GM12878 (cell line): ENCODE measurements at regions not wholly inside any gene's neighbourhood (a gene's known extent, or its start where the extent isn't known, plus 50 kb on each side); places are given as distances from the start of the nearest gene placed in this dataset.

ENCODE experiments used
- ATAC-seq: fragments of 200-7000 bp; cut with Tn5 transposase; 3 replicates; pipeline ENCODE4 v1.9.1; 2020; ENCODE audit warnings: mild to moderate bottlenecking, moderate library complexity
- BruUV-seq: library from RNA; stranded (reverse); fragments of 400-500 nt; replicated peaks from 2 replicates; lab custom pipeline; 2021; lab: Mats Ljungman, UMichigan
- CTCF ChIA-PET: fragments of 300-600 bp; sonication (Branson Sonifier 250); formaldehyde crosslinking; extraction: SDS; loops from one replicate; lab custom pipeline; 2021; ENCODE audit warnings: inconsistent platforms; lab: Yijun Ruan, JAX
- POLR2A ChIA-PET: fragments of 350-600 bp; formaldehyde crosslinking; extraction: SDS; loops from one replicate; lab custom pipeline; 2021; ENCODE audit warnings: inconsistent platforms; lab: Charles Lee
- RAD21 ChIA-PET: fragments of 300-600 bp; sonication (Branson Sonifier 250); formaldehyde crosslinking; loops from one replicate; lab custom pipeline; 2023; ENCODE audit warnings: antibody characterized with exemption; ENCODE audit not compliant: unreplicated experiment; lab: Charles Lee
- SMC1A ChIA-PET: fragments of 300-600 bp; sonication (Branson Sonifier 250); formaldehyde crosslinking; loops from one replicate; lab custom pipeline; 2023; ENCODE audit not compliant: unreplicated experiment, uncharacterized antibody; lab: Charles Lee
- DNase-seq: peaks from one replicate; pipeline ENCODE4 v3.0.0-alpha.2; 2011; ENCODE audit warnings: low read depth, low spot score
- FAIRE-seq: peaks from 3 replicates; lab custom pipeline; 2011; peaks lifted over from hg19 to GRCh38; lab: Jason Lieb, UNC
- H2AFZ ChIP-seq: 2 replicates; pipeline ENCODE4 v1.6.0; 2011; ENCODE audit warnings: low read depth, low read length, control low read depth; ENCODE audit not compliant: control insufficient read depth
- H3K27ac ChIP-seq: 2 replicates; pipeline ENCODE4 v1.5.1; 2011; ENCODE audit warnings: control low read depth; ENCODE audit not compliant: control insufficient read depth, insufficient read depth
- H3K27me3 ChIP-seq, 2 experiments: replicated peaks in 1 of 2; 2 replicates each; pipeline versions ENCODE4 v1.6.0 to v1.6.1; 2011; ENCODE audit warnings: low read length in 1 of 2; ENCODE audit not compliant: control insufficient read depth in 2 of 2, insufficient read depth in 2 of 2
- H3K36me3 ChIP-seq, 2 experiments: 2 replicates each; pipeline ENCODE4 v1.5.1; 2011; ENCODE audit warnings: low read length in 1 of 2; ENCODE audit not compliant: control insufficient read depth in 2 of 2, insufficient read depth in 2 of 2
- H3K4me1 ChIP-seq: 2 replicates; pipeline ENCODE4 v1.6.1; 2011; ENCODE audit warnings: mild to moderate bottlenecking, low read length, moderate library complexity, mixed read lengths; ENCODE audit not compliant: control insufficient read depth, insufficient read depth
- H3K4me2 ChIP-seq: 2 replicates; pipeline ENCODE4 v1.6.0; 2011; ENCODE audit warnings: control low read depth; ENCODE audit not compliant: control insufficient read depth, insufficient read depth
- H3K4me3 ChIP-seq: fragments of 200-600 bp; sonication (generic); 2 replicates; pipeline ENCODE4 v1.5.1; 2016
- H3K79me2 ChIP-seq: 2 replicates; pipeline ENCODE4 v1.6.0; 2011; ENCODE audit warnings: low read length; ENCODE audit not compliant: control insufficient read depth, insufficient read depth
- H3K9ac ChIP-seq: 2 replicates; pipeline ENCODE4 v1.8.0; 2011; ENCODE audit warnings: low read length, control low read depth, mixed read lengths; ENCODE audit not compliant: control insufficient read depth, insufficient read depth
- H3K9me3 ChIP-seq: replicated peaks from 3 replicates; pipeline ENCODE4 v1.5.1; 2011; ENCODE audit warnings: mild to moderate bottlenecking, low read length; ENCODE audit not compliant: control insufficient read depth, insufficient read depth
- H4K20me1 ChIP-seq: 2 replicates; pipeline ENCODE4 v1.6.0; 2011; ENCODE audit not compliant: control insufficient read depth, insufficient read depth
- BRCA1 ChIP-seq: IDR thresholded peaks from 2 replicates; pipeline ENCODE4 v1.6.1; 2011; ENCODE audit warnings: low read depth, low read length, improper control_type of control experiment
- CBX5 ChIP-seq: sonication (generic); IDR thresholded peaks from 2 replicates; pipeline ENCODE4 v1.6.1; 2016; ENCODE audit warnings: low read depth, moderate library complexity, mild to moderate bottlenecking, inconsistent platforms
- CTCF ChIP-seq, 3 experiments: IDR thresholded peaks in 2 of 3; conservative IDR thresholded peaks in 1 of 3; 2 replicates each; pipeline ENCODE4 v1.5.1; 2011; ENCODE audit warnings: low read depth in 3 of 3, low read length in 3 of 3, mild to moderate bottlenecking in 3 of 3, control low read depth in 2 of 3, moderate library complexity in 2 of 3, inconsistent platforms in 1 of 3, mixed read lengths in 1 of 3; ENCODE audit not compliant: control insufficient read depth in 2 of 3, insufficient read depth in 1 of 3; ENCODE audit errors: extremely low read depth in 1 of 3
- JUND ChIP-seq: IDR thresholded peaks from 2 replicates; pipeline ENCODE4 v1.6.1; 2012; ENCODE audit warnings: low read depth, mild to moderate bottlenecking, low read length, improper control_type of control experiment, moderate library complexity
- NFXL1 ChIP-seq: fragments of 450-650 bp; IDR thresholded peaks from 2 replicates; pipeline ENCODE4 v1.6.1; 2017; ENCODE audit warnings: antibody characterized with exemption, mild to moderate bottlenecking, borderline replicate concordance
- NR2C1 ChIP-seq: fragments of 450-650 bp; IDR thresholded peaks from 2 replicates; pipeline ENCODE4 v1.6.1; 2017; ENCODE audit warnings: antibody characterized with exemption, mild to moderate bottlenecking, moderate library complexity
- PAX5 ChIP-seq: IDR thresholded peaks from 2 replicates; pipeline ENCODE4 v1.6.1; 2011; ENCODE audit warnings: low read depth, low read length, borderline replicate concordance
- PAX8 ChIP-seq: fragments of 450-650 bp; IDR thresholded peaks from 2 replicates; pipeline ENCODE4 v1.6.1; 2017; ENCODE audit warnings: mild to moderate bottlenecking, moderate library complexity
- POLR2AphosphoS2 ChIP-seq: IDR thresholded peaks from 2 replicates; pipeline ENCODE4 v1.6.1; 2011; ENCODE audit warnings: low read depth, mild to moderate bottlenecking, low read length, improper control_type of control experiment, moderate library complexity
- STAT3 ChIP-seq: IDR thresholded peaks from 2 replicates; pipeline ENCODE4 v1.6.1; 2011; ENCODE audit warnings: low read depth, low read length, improper control_type of control experiment
- USF2 ChIP-seq: IDR thresholded peaks from 2 replicates; pipeline ENCODE4 v1.6.1; 2011; ENCODE audit warnings: low read depth, low read length, improper control_type of control experiment, borderline replicate concordance
- WGBS: methylation state at CpG from one replicate; pipeline ENCODE4 v1.1.6; 2016; ENCODE audit warnings: low lambda C conversion rate; ENCODE audit not compliant: insufficient replicate concordance, insufficient coverage; ENCODE audit errors: missing lambda C conversion rate; 5-methylcytosine and 5-hydroxymethylcytosine counted together
- in situ Hi-C: fragments of 300-500 bp; cut with MboI; formaldehyde crosslinking; loops from 9 replicates; pipeline ENCODE4 v1.14.3; 2018; ENCODE audit warnings: mixed read lengths
- intact Hi-C: fragments of 100-400 bp; cut with micrococcal nuclease; formaldehyde crosslinking; loops from one replicate; pipeline ENCODE4 v1.14.2; 2022; ENCODE audit not compliant: unreplicated experiment
- TF ChIP-seq, protein P1 (sequence below): IDR thresholded peaks from 2 replicates; pipeline ENCODE4 v1.6.1; 2012; ENCODE audit warnings: improper control_type of control experiment, low read depth, low read length; ENCODE audit not compliant: insufficient replicate concordance
- TF ChIP-seq, protein P2 (sequence below): fragments of 450-650 bp; conservative IDR thresholded peaks from 2 replicates; pipeline ENCODE4 v1.6.1; 2017; ENCODE audit warnings: mild to moderate bottlenecking, moderate library complexity
- TF ChIP-seq, protein P3 (sequence below): IDR thresholded peaks from 2 replicates; pipeline ENCODE4 v1.6.1; 2011; ENCODE audit warnings: borderline replicate concordance, low read depth, mild to moderate bottlenecking, moderate library complexity, mixed read lengths, low read length; ENCODE audit not compliant: insufficient read depth; ENCODE audit errors: extremely low read length

DNA sequence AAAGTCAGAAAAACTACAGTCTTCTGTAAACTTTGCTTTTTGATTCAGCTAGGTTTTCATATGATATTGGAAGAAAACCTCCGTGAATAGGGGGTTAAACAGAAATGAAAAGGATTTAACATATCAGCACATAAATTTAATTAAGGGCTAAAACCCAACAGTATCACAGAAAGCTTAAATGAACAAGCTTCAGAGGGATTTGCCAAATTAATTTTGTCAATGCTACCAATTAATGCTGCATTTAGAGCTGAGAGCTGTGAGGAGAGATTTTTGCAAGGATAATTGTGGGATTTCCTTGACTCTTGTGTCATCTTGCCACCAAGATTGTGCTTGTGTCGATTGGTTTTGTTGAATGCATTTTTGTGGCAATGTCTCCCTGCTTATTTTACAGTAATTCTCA, 379.9 kb downstream of the CD109 start:
- Histone ChIP-seq H3K4me2 (no peak overlapping the region), H2AFZ (no peak overlapping the region), H3K9ac (no peak overlapping the region), H3K79me2 (no peaks in the 10 kb centered on the region), H4K20me1 (no peaks in the 10 kb centered on the region), H3K4me1 (no peaks in the 10 kb centered on the region), H3K27me3 (no peaks in the 10 kb centered on the region; a peak in 1 of 4 replicates), H3K27ac (no peak overlapping the region), H3K4me3 (no peak overlapping the region), H3K36me3 (no peaks in the 10 kb centered on the region), H3K9me3 (no peaks in the 10 kb centered on the region)
- CTCF ChIA-PET: interaction anchor here (1.0 kb wide), 1 partner anchor 11 kb away, joined by 3 read pairs; no protein-coding TSS in a partner anchor
- RAD21 ChIA-PET: no interaction called here
- DNase-seq (no peak), ATAC-seq (no peak), FAIRE-seq (no peak)
- SMC1A ChIA-PET: no interaction called here
- 0% methylated on average over 2 of the region's 2 CpGs for WGBS
- POLR2A ChIA-PET: no interaction called here
- intact Hi-C loops (no loop called here), in situ Hi-C loops (no loop called here)
- no TSS peak for BruUV-seq
- no peak for TF ChIP-seq JUND
- TF ChIP-seq, protein P1, sequence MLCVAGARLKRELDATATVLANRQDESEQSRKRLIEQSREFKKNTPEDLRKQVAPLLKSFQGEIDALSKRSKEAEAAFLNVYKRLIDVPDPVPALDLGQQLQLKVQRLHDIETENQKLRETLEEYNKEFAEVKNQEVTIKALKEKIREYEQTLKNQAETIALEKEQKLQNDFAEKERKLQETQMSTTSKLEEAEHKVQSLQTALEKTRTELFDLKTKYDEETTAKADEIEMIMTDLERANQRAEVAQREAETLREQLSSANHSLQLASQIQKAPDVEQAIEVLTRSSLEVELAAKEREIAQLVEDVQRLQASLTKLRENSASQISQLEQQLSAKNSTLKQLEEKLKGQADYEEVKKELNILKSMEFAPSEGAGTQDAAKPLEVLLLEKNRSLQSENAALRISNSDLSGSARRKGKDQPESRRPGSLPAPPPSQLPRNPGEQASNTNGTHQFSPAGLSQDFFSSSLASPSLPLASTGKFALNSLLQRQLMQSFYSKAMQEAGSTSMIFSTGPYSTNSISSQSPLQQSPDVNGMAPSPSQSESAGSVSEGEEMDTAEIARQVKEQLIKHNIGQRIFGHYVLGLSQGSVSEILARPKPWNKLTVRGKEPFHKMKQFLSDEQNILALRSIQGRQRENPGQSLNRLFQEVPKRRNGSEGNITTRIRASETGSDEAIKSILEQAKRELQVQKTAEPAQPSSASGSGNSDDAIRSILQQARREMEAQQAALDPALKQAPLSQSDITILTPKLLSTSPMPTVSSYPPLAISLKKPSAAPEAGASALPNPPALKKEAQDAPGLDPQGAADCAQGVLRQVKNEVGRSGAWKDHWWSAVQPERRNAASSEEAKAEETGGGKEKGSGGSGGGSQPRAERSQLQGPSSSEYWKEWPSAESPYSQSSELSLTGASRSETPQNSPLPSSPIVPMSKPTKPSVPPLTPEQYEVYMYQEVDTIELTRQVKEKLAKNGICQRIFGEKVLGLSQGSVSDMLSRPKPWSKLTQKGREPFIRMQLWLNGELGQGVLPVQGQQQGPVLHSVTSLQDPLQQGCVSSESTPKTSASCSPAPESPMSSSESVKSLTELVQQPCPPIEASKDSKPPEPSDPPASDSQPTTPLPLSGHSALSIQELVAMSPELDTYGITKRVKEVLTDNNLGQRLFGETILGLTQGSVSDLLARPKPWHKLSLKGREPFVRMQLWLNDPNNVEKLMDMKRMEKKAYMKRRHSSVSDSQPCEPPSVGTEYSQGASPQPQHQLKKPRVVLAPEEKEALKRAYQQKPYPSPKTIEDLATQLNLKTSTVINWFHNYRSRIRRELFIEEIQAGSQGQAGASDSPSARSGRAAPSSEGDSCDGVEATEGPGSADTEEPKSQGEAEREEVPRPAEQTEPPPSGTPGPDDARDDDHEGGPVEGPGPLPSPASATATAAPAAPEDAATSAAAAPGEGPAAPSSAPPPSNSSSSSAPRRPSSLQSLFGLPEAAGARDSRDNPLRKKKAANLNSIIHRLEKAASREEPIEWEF: no peak
- TF ChIP-seq, protein P2, sequence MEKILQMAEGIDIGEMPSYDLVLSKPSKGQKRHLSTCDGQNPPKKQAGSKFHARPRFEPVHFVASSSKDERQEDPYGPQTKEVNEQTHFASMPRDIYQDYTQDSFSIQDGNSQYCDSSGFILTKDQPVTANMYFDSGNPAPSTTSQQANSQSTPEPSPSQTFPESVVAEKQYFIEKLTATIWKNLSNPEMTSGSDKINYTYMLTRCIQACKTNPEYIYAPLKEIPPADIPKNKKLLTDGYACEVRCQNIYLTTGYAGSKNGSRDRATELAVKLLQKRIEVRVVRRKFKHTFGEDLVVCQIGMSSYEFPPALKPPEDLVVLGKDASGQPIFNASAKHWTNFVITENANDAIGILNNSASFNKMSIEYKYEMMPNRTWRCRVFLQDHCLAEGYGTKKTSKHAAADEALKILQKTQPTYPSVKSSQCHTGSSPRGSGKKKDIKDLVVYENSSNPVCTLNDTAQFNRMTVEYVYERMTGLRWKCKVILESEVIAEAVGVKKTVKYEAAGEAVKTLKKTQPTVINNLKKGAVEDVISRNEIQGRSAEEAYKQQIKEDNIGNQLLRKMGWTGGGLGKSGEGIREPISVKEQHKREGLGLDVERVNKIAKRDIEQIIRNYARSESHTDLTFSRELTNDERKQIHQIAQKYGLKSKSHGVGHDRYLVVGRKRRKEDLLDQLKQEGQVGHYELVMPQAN: no peak
- no peak for TF ChIP-seq PAX8
- TF ChIP-seq POLR2AphosphoS2: no peak
- TF ChIP-seq BRCA1: no peak
- TF ChIP-seq STAT3: no peak
- no peak for TF ChIP-seq CBX5
- no peak for TF ChIP-seq USF2
- TF ChIP-seq CTCF (IDR thresholded peaks at IDR 0.05 in 2 of 3, conservative IDR thresholded peaks at IDR 0.05 in 1 of 3; ENCODE audit: control insufficient read depth in 2 of 3, extremely low read depth in 1 of 3, insufficient read depth in 1 of 3, low read depth in 3 of 3, low read length in 3 of 3): no peak
- TF ChIP-seq NR2C1: no peak
- no peak for TF ChIP-seq NFXL1
- TF ChIP-seq PAX5: no peak
- TF ChIP-seq, protein P3, sequence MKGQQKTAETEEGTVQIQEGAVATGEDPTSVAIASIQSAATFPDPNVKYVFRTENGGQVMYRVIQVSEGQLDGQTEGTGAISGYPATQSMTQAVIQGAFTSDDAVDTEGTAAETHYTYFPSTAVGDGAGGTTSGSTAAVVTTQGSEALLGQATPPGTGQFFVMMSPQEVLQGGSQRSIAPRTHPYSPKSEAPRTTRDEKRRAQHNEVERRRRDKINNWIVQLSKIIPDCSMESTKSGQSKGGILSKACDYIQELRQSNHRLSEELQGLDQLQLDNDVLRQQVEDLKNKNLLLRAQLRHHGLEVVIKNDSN: no peak
